ENCODE measurements at regions not wholly inside any gene's neighbourhood (a gene's known extent, or its start where the extent isn't known, plus 50 kb on each side); places are given as distances from the start of the nearest gene placed in this dataset.

DNA sequence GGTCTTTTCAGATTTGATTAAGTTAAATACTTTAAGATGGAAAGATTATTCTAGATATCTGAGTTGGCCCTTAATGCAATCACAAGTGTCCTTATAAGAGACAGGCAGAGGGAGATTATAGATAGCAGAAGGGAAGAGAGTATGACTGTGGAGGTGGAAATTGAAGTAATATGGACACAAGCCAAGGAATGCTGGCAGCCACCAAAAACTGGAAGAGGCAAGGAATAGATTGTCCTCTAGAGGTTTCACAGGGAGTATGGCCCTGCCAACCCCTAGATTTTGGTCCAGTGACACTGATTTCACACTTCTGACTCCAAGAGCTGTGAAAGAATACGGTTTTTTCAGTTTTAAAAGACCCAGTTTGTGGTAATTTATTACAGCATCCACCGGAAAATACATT, 1498.7 kb upstream of the CADM2 start:
- no peak for DNase-seq (ENCODE audit: low read depth)
- no peak overlapping the region for H3K4me3 ChIP-seq (ENCODE audit: low read depth, low read length)
- TF ChIP-seq CTCF (IDR thresholded peaks at IDR 0.05; ENCODE audit: control insufficient read depth, extremely low read depth, insufficient read depth), result no peak

- H3K4me3 ChIP-seq (ENCODE audit: low read depth, low read length), result no peak overlapping the region
- TF ChIP-seq CTCF (IDR thresholded peaks at IDR 0.05; ENCODE audit: control insufficient read depth, extremely low read depth, insufficient read depth), result no peak
- no peak for DNase-seq (ENCODE audit: low read depth)
Observed at GRCh38 chr3:83461411-83461810, 1497.4 kb upstream of the CADM2 start.

GRCh38 chr3:83477563-83477962, 1481.2 kb upstream of the CADM2 start:
- DNase-seq (ENCODE audit: low read depth), result no peak
- no peak overlapping the region for H3K4me3 ChIP-seq (ENCODE audit: low read depth, low read length)
- no peak for TF ChIP-seq CTCF (IDR thresholded peaks at IDR 0.05; ENCODE audit: control insufficient read depth, extremely low read depth, insufficient read depth)

GRCh38 chr3:83482402-83483070, 1476.3 kb upstream of the CADM2 start:
- no peak for DNase-seq (ENCODE audit: low read depth)
- no peak overlapping the region for H3K4me3 ChIP-seq (ENCODE audit: low read depth, low read length)
- no peak for TF ChIP-seq CTCF (IDR thresholded peaks at IDR 0.05; ENCODE audit: control insufficient read depth, extremely low read depth, insufficient read depth)

- H3K4me3 ChIP-seq (ENCODE audit: low read depth, low read length), result no peak overlapping the region
- TF ChIP-seq CTCF (IDR thresholded peaks at IDR 0.05; ENCODE audit: control insufficient read depth, extremely low read depth, insufficient read depth), result no peak
- DNase-seq (ENCODE audit: low read depth), result no peak
Observed at GRCh38 chr3:83496462-83496861, 1462.3 kb upstream of the CADM2 start.

DNA sequence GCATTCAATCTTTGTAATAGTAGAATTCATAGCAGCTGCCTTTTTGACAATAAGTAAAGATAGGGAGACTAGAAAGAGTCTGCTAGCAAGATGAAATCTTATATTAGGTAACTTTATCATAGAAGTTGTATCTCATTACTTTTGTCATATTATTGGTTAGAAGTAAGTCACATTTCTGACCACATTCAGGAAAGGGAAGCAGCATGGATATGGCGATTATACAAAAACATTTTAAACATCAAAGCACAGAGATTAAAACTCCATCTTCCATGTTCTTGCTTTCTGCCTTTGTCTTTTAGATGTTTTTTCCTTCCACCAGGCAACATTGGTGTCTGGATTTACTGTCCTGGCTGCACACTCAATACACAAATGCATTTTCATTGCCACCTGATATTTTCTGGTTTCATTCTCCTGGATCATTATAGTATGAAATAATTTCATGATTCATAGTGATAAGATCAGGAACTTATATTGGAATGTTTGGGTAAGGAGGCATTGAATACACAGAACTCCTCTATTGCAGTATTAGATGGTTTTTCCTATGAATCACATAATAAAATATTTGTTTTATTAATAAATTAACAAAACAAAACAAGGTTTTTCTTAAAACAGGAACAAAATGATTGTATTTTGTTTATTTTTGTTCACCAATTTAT, 1460.3 kb upstream of the CADM2 start:
- TF ChIP-seq CTCF (IDR thresholded peaks at IDR 0.05; ENCODE audit: control insufficient read depth, extremely low read depth, insufficient read depth), result no peak
- no peak for DNase-seq (ENCODE audit: low read depth)
- no peak overlapping the region for H3K4me3 ChIP-seq (ENCODE audit: low read depth, low read length)

DNA sequence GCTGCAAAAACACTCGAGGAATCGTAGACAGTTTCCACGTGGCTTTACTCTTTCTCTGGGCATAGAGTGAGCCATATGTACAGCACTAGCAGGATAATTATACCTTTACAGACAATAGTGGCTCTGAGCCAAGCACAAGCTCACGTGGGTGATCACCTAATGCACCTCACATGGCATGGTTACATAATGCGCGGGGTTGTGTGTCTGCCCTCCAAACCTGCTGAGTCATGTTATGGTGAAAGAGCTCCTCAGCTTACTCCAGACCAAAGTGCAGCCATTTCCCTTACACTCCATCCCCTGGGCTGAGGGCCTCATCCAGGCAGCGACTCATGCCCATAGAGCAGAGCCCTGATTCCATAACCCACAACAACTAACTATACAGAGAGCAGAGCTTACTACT, 1458.4 kb upstream of the CADM2 start:
- no peak for TF ChIP-seq CTCF (IDR thresholded peaks at IDR 0.05; ENCODE audit: control insufficient read depth, extremely low read depth, insufficient read depth)
- no peak overlapping the region for H3K4me3 ChIP-seq (ENCODE audit: low read depth, low read length)
- no peak for DNase-seq (ENCODE audit: low read depth)
